ENCODE measurements at regions not wholly inside any gene's neighbourhood (a gene's known extent, or its start where the extent isn't known, plus 50 kb on each side); places are given as distances from the start of the nearest gene placed in this dataset.

DNA sequence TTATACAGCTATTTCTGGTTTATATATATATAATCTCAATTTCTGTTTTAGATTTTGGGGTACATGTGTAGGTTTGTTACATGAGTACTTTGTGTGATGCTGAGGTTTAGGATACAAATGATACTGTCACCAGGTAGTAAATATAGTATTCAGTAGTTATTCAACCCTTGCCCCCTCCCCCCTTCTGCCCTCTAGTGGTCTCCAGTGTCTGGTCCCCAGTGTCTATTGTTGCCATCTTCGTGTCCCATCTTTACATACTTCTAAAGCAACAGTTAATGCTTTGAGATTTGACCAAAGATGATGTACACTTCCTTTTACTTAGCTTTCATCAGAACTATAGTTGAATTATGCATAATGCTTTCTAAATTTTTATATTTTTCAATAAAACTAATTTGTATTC, 1623.4 kb upstream of the PRR20A start:
- Mint-ChIP-seq H3K27me3 (no peaks in the 10 kb centered on the region), H3K4me1 (no peaks in the 10 kb centered on the region), H3K9me3 (ENCODE audit: insufficient read depth) (peaks cover 9% of the 10 kb centered on the region), H3K4me3 (no peak overlapping the region), H3K27ac (no peak overlapping the region)
- H2AFZ ChIP-seq (ENCODE audit: insufficient read depth, low read depth, low read length, poor library complexity, severe bottlenecking) = no peak overlapping the region
- H3K9me3 ChIP-seq (ENCODE audit: control extremely low read depth in 1 of 3, control insufficient read depth in 2 of 3, insufficient read depth in 1 of 3, low read length in 2 of 3) = no peaks in the 10 kb centered on the region
- POLR2A ChIA-PET = no interaction called here
- DNase-seq (no peak), ATAC-seq (ENCODE audit: low read depth) (no peak)
- H3K27ac ChIP-seq (ENCODE audit: low read length in 2 of 2) = no peak overlapping the region
- no peaks in the 10 kb centered on the region for H4K20me1 ChIP-seq (ENCODE audit: control insufficient read depth, insufficient read depth, low read length, poor library complexity, severe bottlenecking)
- WGBS (ENCODE audit: insufficient coverage) = no CpG with 5 or more reads among the region's 1 CpG
- TF ChIP-seq, protein P1, sequence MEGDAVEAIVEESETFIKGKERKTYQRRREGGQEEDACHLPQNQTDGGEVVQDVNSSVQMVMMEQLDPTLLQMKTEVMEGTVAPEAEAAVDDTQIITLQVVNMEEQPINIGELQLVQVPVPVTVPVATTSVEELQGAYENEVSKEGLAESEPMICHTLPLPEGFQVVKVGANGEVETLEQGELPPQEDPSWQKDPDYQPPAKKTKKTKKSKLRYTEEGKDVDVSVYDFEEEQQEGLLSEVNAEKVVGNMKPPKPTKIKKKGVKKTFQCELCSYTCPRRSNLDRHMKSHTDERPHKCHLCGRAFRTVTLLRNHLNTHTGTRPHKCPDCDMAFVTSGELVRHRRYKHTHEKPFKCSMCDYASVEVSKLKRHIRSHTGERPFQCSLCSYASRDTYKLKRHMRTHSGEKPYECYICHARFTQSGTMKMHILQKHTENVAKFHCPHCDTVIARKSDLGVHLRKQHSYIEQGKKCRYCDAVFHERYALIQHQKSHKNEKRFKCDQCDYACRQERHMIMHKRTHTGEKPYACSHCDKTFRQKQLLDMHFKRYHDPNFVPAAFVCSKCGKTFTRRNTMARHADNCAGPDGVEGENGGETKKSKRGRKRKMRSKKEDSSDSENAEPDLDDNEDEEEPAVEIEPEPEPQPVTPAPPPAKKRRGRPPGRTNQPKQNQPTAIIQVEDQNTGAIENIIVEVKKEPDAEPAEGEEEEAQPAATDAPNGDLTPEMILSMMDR (IDR thresholded peaks at IDR 0.05) = no peak
- H3K36me3 ChIP-seq (replicated peaks in 1 of 2; ENCODE audit: control extremely low read depth in 1 of 2, control insufficient read depth in 1 of 2, extremely low read depth in 1 of 2, insufficient read depth in 2 of 2, low read length in 1 of 2) = no peaks in the 10 kb centered on the region
- H3K4me2 ChIP-seq (replicated peaks; ENCODE audit: low read depth, low read length, poor library complexity, severe bottlenecking) = no peak overlapping the region
- no peak overlapping the region for H3K9ac ChIP-seq (ENCODE audit: low read length)
- no peaks in the 10 kb centered on the region for H3K79me2 ChIP-seq (ENCODE audit: control insufficient read depth, insufficient read depth, low read length)
- H3K4me3 ChIP-seq (ENCODE audit: control extremely low read depth in 1 of 5, extremely low read depth in 1 of 5, insufficient read depth in 1 of 5, low read depth in 2 of 5, low read length in 4 of 5) = no peak overlapping the region
- H3K4me1 ChIP-seq (ENCODE audit: control insufficient read depth in 2 of 2, insufficient read depth in 2 of 2, low read length in 2 of 2) = no peaks in the 10 kb centered on the region
- CTCF ChIA-PET = no interaction called here
- intact Hi-C loops (cut with micrococcal nuclease) = no loop called here
- H3K27me3 ChIP-seq (replicated peaks in 1 of 4; ENCODE audit: control extremely low read depth in 1 of 4, control insufficient read depth in 3 of 4, insufficient read depth in 4 of 4, low read length in 3 of 4) = no peaks in the 10 kb centered on the region

DNA sequence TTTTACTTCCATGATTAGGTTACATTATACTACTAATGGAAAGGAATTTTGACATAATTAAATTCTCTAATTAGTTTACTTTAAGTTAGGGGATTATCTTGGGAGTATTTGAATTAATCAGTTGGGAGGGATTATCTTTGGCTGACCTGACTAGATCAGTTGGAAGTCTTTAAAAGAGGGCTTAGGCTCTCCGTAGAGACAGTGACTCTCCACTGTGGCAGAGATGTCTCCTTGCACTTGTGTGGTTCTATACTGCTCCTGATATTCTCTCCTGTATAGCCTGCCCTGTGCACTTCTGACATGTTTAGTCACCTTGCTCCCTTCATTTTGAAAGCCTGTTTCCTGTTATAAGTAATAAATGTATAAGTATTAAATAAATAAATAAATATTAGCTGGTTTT, 1612.3 kb upstream of the PRR20A start:
- no peak for TF ChIP-seq EZH2 (IDR thresholded peaks at IDR 0.05; ENCODE audit: borderline replicate concordance, insufficient read depth, low read depth, low read length, poor library complexity, severe bottlenecking)
- TF ChIP-seq, protein P1 (IDR thresholded peaks at IDR 0.05) = no peak
- H3K9ac ChIP-seq (ENCODE audit: low read length) = no peak overlapping the region
- no peaks in the 10 kb centered on the region for H3K27me3 ChIP-seq (replicated peaks in 1 of 4; ENCODE audit: control extremely low read depth in 1 of 4, control insufficient read depth in 3 of 4, insufficient read depth in 4 of 4, low read length in 3 of 4)
- H3K4me2 ChIP-seq (replicated peaks; ENCODE audit: low read depth, low read length, poor library complexity, severe bottlenecking) = no peak overlapping the region
- CTCF ChIA-PET = no interaction called here
- no peaks in the 10 kb centered on the region for H4K20me1 ChIP-seq (ENCODE audit: control insufficient read depth, insufficient read depth, low read length, poor library complexity, severe bottlenecking)
- no peak overlapping the region for H3K4me3 Mint-ChIP-seq
- H3K4me1 ChIP-seq (ENCODE audit: control insufficient read depth in 2 of 2, insufficient read depth in 2 of 2, low read length in 2 of 2) = no peaks in the 10 kb centered on the region
- intact Hi-C loops (cut with micrococcal nuclease) = no loop called here
- DNase-seq (no peak), ATAC-seq (ENCODE audit: low read depth) (no peak)
- H3K36me3 ChIP-seq (replicated peaks in 1 of 2; ENCODE audit: control extremely low read depth in 1 of 2, control insufficient read depth in 1 of 2, extremely low read depth in 1 of 2, insufficient read depth in 2 of 2, low read length in 1 of 2) = no peaks in the 10 kb centered on the region
- no peak overlapping the region for H2AFZ ChIP-seq (ENCODE audit: insufficient read depth, low read depth, low read length, poor library complexity, severe bottlenecking)
- POLR2A ChIA-PET = no interaction called here
- no peaks in the 10 kb centered on the region for H3K9me3 Mint-ChIP-seq (ENCODE audit: insufficient read depth)
- H3K79me2 ChIP-seq (ENCODE audit: control insufficient read depth, insufficient read depth, low read length) = no peaks in the 10 kb centered on the region
- H3K4me1 Mint-ChIP-seq = no peaks in the 10 kb centered on the region
- H3K27ac ChIP-seq (ENCODE audit: low read length in 2 of 2) = no peak overlapping the region
- no peak overlapping the region for H3K27ac Mint-ChIP-seq
- no peaks in the 10 kb centered on the region for H3K27me3 Mint-ChIP-seq
- no peaks in the 10 kb centered on the region for H3K9me3 ChIP-seq (ENCODE audit: control extremely low read depth in 1 of 3, control insufficient read depth in 2 of 3, insufficient read depth in 1 of 3, low read length in 2 of 3)
- no peak overlapping the region for H3K4me3 ChIP-seq (ENCODE audit: control extremely low read depth in 1 of 5, extremely low read depth in 1 of 5, insufficient read depth in 1 of 5, low read depth in 2 of 5, low read length in 4 of 5)
- 100% methylated on average over 1 of the region's 1 CpG for WGBS (ENCODE audit: insufficient coverage)

Measured in B cell (primary cell).